Kidney (tissue), 13 donors: ENCODE measurements at regions not wholly inside any gene's neighbourhood (a gene's known extent, or its start where the extent isn't known, plus 50 kb on each side); places are given as distances from the start of the nearest gene placed in this dataset.

ENCODE experiments used
- DNase-seq, 5 donors: peaks; one replicate each; pipeline ENCODE4 v3.0.0-alpha.2; 2013 to 2020
- FAIRE-seq: peaks from 2 replicates; lab custom pipeline; 2012; peaks lifted over from hg19 to GRCh38; lab: Jason Lieb, UNC
- H3K27ac ChIP-seq, 2 donors: one replicate each; pipeline ENCODE4 v1.7.0; 2013; ENCODE audit warnings: low read depth in 2 of 2, low read length in 2 of 2, inconsistent platforms in 1 of 2
- H3K27me3 ChIP-seq: one replicate; pipeline ENCODE4 v1.7.1; 2013; ENCODE audit warnings: low read length, inconsistent platforms; ENCODE audit not compliant: control insufficient read depth, insufficient read depth
- H3K36me3 ChIP-seq, 3 donors: one replicate each; pipeline versions ENCODE4 v1.7.0 to v1.7.1; 2013; ENCODE audit warnings: low read length in 3 of 3, control low read depth in 1 of 3, inconsistent platforms in 1 of 3; ENCODE audit not compliant: insufficient read depth in 3 of 3, control insufficient read depth in 2 of 3
- H3K4me1 ChIP-seq, 3 donors: one replicate each; pipeline versions ENCODE4 v1.7.0 to v1.7.1; 2013; ENCODE audit warnings: low read length in 3 of 3, inconsistent platforms in 1 of 3, low read depth in 1 of 3; ENCODE audit not compliant: control insufficient read depth in 2 of 3, insufficient read depth in 2 of 3
- H3K4me3 ChIP-seq, 3 donors: one replicate each; pipeline versions ENCODE4 v1.7.0 to v1.8.1; 2013; ENCODE audit warnings: low read length in 3 of 3, control low read depth in 1 of 3, inconsistent platforms in 1 of 3
- H3K9ac ChIP-seq, 3 donors: one replicate each; pipeline versions ENCODE4 v1.7.0 to v1.7.1; 2013; ENCODE audit warnings: low read length in 3 of 3, control low read depth in 1 of 3, inconsistent platforms in 1 of 3
- H3K9me3 ChIP-seq, 3 donors: one replicate each; pipeline versions ENCODE4 v1.7.0 to v1.7.1; 2013; ENCODE audit warnings: low read length in 3 of 3, control low read depth in 1 of 3, inconsistent platforms in 1 of 3; ENCODE audit not compliant: control insufficient read depth in 2 of 3, insufficient read depth in 1 of 3
- intact Hi-C: fragments of 100-400 bp; cut with DNase I; formaldehyde crosslinking; loops from one replicate; pipeline ENCODE4 v1.11.1; 2022
- TF ChIP-seq, protein P1 (sequence below): IDR thresholded peaks from 3 replicates; pipeline ENCODE4 v1.5.1; 2012; ENCODE audit warnings: mild to moderate bottlenecking, moderate library complexity, borderline replicate concordance; ENCODE audit not compliant: insufficient read depth; ENCODE audit errors: extremely low read depth
- donor health status: control.
- donor health status: control.
- donor health status: control.
- donor health status: control.
- donor health status: control.
- donor health status: DM: yes; HTN: yes; CAD: no.
- donor health status: Normal renal cell carcinoma (clear cell type).

DNA sequence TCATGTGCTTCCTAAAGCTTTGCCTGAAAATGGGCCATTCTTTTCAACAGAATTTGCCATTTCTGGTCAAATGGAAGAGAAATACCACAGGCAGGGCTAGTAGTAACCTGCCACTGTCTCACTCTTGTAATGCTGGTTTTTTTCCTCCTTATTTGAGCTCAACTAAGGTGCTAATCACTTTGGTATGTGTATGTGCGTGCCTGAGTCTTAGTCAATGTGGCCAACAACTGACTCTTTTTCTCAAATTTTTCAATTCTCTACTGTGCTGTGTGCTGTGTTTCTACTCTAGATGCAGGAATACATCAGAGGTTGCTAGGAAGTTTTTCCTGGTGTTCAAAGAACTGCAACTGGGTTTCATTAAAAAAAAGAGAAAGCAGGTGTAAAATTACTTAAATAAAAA is 870.2 kb downstream of the EFNB2 start:
- Histone ChIP-seq H3K27me3 (no peaks in the 10 kb centered on the region), H3K4me3 (no peak overlapping the region), H3K9ac (no peak overlapping the region), H3K36me3 (no peaks in the 10 kb centered on the region), H3K4me1 (peaks cover 0 to under 1% (median 0%) of the 10 kb centered on the region in 3 donors), H3K27ac (no peak overlapping the region), H3K9me3 (no peaks in the 10 kb centered on the region)
- intact Hi-C loops = no loop called here
- DNase-seq (no peak), FAIRE-seq (no peak)
- TF ChIP-seq, protein P1, sequence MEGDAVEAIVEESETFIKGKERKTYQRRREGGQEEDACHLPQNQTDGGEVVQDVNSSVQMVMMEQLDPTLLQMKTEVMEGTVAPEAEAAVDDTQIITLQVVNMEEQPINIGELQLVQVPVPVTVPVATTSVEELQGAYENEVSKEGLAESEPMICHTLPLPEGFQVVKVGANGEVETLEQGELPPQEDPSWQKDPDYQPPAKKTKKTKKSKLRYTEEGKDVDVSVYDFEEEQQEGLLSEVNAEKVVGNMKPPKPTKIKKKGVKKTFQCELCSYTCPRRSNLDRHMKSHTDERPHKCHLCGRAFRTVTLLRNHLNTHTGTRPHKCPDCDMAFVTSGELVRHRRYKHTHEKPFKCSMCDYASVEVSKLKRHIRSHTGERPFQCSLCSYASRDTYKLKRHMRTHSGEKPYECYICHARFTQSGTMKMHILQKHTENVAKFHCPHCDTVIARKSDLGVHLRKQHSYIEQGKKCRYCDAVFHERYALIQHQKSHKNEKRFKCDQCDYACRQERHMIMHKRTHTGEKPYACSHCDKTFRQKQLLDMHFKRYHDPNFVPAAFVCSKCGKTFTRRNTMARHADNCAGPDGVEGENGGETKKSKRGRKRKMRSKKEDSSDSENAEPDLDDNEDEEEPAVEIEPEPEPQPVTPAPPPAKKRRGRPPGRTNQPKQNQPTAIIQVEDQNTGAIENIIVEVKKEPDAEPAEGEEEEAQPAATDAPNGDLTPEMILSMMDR = no peak

DNA sequence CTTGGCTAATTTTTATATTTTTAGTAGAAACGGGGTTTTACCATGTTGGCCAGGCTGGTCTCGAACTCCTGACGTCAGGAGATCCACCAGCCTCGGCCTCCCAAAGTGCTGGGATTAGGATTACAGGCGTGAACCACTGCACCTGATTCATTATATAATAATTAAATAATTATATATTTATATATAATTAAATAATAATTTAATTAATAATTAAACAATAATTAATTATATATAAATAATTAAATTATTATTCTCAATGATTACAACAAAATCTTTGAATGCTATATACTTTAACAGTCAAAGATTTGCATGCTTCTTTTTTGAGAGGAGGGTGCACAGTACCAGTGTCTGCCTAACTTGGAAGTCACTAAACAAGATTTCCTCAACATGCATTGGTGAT is 872.3 kb downstream of the EFNB2 start:
- H3K4me3 ChIP-seq = no peak overlapping the region
- H3K27me3 ChIP-seq = no peaks in the 10 kb centered on the region
- TF ChIP-seq, protein P1 = no peak
- no peak for DNase-seq
- FAIRE-seq = no peak
- H3K36me3 ChIP-seq = no peaks in the 10 kb centered on the region
- intact Hi-C loops = no loop called here
- no peak overlapping the region for H3K9ac ChIP-seq
- H3K4me1 ChIP-seq = no peaks in the 10 kb centered on the region
- H3K27ac ChIP-seq = no peak overlapping the region
- no peaks in the 10 kb centered on the region for H3K9me3 ChIP-seq

DNA sequence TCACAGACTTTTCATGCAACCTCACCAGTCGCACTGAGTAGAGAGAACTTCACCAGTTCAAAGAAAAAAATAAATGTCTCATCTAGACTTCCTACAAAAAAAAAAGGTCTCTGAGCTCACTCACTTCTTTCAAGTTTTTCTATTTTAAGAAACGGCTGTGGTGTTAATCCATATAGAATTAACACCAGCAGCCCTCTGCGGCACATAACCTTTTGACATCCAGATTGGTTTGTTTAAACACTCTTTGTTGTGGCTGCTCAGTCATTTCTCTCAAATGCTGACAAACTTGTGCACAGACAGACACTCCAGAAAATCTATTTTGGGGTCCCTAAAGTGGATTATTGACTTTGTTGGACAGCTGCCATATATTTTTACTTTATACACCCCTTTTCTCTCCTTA is 874.9 kb downstream of the EFNB2 start:
- no peak for DNase-seq
- intact Hi-C loops = no loop called here
- Histone ChIP-seq H3K9ac (no peak overlapping the region), H3K4me3 (no peak overlapping the region), H3K27me3 (no peaks in the 10 kb centered on the region), H3K27ac (no peak overlapping the region), H3K9me3 (no peaks in the 10 kb centered on the region), H3K4me1 (no peaks in the 10 kb centered on the region), H3K36me3 (no peaks in the 10 kb centered on the region)
- FAIRE-seq = no peak
- TF ChIP-seq, protein P1 = no peak

DNA sequence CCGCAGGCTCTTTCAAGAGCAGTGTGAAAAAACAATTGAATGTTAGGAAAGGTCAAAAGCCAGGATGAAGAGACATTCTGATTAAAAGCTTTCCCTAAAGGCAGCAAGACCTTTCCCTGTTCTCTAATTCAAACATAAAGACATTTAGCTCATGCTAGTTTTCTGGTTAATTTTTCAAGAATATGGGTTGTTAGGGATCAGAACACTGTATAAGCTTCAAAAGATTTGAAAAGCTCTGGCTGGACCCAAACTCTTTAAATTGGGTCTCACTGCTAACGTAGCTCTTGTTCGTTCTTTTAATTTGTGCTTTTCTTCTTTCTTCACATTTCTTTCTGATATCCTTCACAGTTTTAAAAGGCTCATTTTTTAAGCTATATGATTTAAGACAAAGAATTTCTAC is 877.0 kb downstream of the EFNB2 start:
- DNase-seq (no peak), FAIRE-seq (no peak)
- no peak overlapping the region for H3K27ac ChIP-seq
- intact Hi-C loops = no loop called here
- H3K4me3 ChIP-seq = no peak overlapping the region
- TF ChIP-seq, protein P1 = no peak
- no peaks in the 10 kb centered on the region for H3K27me3 ChIP-seq
- H3K9ac ChIP-seq = no peak overlapping the region
- H3K9me3 ChIP-seq = no peaks in the 10 kb centered on the region
- H3K36me3 ChIP-seq = no peaks in the 10 kb centered on the region
- no peaks in the 10 kb centered on the region for H3K4me1 ChIP-seq
